ENCODE measurements at regions not wholly inside any gene's neighbourhood (a gene's known extent, or its start where the extent isn't known, plus 50 kb on each side); places are given as distances from the start of the nearest gene placed in this dataset.

DNA sequence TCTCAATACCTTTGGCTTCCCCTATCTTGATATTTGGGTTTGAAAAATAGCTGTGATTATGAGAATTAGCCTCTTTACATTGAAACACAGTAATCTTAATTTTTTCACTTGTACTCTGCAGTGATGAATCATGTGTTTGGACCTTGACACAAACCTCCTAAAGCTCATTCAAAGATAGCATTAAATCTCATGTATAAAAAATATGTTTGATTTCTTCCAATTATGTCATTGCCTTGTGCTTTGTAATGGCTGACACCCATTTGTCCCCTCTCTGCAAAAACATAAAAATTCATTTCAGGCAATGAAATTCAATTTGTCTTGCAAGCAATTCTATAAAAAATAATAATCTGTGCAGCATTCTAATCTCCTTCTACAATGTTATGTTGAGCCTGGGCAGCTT, 422.4 kb upstream of the BOD1L1 start:
- DNase-seq = no peak

DNA sequence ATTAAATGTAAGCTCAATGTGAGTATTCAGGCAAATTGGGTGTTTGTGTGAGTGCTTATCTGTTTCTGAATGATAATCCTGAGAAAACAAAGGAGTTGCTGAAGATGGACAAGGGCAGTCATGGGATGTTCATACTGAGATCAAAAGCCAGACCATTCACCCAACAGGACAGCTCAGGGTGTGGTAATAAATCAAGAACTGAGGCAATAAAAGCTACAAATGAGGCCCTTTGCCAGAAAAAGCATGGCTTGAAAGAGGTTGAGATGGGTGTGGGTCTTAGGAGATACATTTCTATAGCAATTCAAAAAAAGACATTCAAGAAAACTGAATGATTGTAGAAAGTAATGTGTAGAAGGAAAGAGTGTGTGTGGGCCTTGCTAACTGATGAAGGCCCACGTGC, 425.8 kb upstream of the BOD1L1 start:
- no peak for DNase-seq

DNA sequence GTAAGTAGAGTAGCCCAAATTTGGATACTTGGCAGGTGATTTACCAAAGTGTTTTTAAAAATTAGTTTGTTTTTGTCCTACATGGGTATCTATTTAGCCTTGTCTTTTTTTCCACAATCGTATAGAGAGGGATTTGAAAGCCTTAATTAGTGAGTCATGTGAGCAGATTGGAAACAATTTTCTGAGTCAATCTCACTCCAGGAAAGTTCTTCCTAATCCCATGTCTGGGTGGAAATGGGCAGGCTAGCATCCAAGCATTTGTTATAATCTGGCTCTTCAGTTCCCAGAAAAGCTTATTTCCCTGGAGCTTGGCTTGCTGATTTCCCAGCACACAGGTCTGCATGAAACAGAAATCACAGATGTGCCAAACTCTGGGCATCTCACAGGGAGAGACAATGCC, 426.9 kb upstream of the BOD1L1 start:
- DNase-seq = no peak

DNA sequence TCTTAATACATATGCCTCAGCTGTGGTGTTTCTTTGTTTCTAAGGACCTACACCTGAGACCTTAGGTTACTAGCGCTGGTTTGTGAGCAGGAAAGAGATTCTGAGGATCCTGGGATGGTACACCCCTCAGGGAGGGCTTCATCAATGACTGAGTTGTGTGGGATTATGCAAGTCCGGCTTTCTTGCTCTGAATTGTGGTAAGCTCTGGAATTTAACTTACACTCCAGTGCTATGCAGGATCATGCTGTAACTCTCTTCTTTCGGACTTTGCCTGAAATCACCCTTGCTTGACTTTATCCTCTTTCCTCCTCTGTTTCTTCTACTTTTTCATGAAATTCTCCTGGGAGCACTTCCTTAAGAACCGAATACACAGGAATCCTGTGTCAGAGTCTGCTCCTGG, 431.5 kb upstream of the BOD1L1 start:
- no peak for DNase-seq

DNA sequence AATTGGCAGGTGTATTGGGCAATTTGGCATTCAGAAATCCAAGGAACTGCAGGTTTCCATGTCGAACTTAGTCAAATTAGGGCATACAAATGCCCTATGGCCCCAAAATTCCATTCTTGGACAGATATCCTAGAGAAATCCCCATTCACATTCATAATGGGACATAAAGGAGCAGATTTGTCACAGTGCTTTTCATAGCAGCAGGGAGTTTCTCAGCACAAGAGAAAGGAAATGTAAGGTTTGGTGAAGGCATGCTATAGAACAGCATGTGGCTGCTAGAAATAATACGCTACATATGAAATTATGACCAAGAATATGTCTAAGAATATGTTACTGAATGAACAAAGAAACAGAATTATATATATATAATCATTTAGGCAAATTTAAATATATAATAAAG, 437.5 kb upstream of the BOD1L1 start:
- DNase-seq = no peak

DNA sequence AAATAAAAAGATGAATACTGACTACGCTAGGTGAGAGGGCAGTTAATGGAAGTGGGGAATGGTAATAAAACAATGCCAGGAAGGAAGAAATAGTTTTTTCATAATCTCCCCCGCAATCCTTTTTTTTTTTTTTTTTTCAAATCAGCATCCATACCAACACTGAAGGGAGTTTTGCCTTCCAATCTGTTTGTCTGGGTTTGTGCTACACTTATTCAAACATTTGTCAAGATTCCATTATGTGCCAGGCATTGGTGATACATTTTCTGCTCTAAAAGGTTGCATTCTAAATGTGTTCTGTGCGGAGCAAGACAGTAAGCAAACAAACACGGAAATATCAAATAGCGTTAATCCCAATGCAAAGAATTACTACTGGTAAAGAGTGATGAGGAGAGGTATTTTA, 437.9 kb upstream of the BOD1L1 start:
- no peak for DNase-seq

DNA sequence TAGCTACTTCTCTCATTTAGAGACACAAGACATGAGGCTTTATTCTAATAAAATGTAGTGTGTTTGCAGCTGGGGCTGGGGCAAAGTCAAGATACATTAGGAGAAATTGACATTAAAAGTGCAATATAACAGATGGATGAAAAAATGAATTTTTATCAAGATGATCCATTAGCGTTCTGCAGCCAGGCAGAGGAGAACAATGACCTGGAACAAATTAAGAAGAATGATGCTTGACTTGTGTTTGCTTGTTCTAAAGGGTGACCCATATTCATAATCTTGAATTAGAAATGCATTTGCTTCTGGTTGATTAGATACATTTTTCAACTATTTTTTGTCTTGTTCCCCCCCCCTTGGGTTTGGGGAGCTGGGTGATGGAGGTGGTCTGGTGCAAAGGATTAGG, 439.5 kb upstream of the BOD1L1 start:
- DNase-seq = no peak

DNA sequence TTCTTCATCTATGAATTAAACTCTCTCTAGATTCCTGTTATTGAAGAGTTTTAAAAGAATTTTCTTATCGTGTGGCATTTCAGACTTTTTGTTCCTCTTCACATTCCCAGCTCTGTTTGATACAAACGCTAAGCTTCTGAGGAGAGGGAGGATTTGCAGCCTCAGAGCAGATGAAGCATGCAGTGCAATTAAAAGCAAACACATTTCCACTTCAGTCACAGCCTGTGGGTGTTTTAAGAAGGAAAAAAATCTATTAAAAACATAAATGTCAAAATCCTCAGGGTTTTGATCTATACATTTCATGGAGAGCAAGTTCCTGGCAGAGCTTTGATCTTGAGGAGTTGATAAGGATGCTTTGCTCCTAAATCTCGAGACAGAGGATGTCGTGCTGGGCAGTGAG, 442.4 kb upstream of the BOD1L1 start:
- DNase-seq = no peak

DNA sequence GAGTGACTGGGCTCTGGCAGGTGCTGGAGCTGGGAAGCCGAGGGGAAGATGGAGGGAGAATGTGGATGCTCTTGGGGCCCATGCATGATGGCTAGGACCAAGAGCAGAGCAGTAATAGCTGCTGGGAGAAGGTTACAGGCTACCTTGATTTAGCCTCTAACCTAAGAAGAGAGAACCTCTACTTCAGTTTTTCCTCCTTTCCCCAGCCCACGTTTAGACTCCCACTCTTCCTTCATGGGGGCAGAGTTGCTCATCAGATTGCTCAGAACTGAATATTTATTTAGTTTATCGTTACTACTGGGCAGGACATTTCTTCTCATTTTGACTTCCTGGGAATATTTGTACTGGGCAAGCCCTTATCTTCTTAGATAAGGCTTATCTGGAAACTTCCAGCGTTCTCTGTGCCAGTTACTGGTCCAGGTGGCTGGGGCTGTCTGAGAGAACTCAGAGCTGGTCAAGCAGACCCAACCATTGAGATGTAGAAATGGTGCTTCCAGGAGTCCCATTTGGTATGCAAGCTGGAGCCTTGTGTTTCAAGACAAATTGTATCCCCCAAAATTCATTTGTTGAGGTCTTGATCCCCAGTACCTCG, 442.9 kb upstream of the BOD1L1 start:
- DNase-seq = no peak

DNA sequence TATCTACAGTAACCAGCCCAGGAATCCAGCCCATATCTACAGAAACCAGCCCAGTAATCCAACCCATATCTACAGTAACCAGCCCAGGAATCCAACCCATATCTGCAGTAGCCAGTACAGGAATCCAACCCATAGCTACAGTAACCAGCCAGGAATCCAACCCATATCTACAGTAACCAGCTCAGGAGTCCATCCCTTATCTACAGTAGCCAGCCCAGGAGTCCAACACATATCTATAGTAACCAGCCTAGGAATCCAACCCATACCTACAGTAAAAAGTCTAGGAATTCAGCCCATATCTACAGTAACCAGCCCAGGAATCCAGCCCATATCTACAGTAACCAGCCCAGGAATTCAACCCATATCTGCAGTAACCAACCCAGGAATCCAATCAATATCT, 445.0 kb upstream of the BOD1L1 start:
- no peak for DNase-seq

DNA sequence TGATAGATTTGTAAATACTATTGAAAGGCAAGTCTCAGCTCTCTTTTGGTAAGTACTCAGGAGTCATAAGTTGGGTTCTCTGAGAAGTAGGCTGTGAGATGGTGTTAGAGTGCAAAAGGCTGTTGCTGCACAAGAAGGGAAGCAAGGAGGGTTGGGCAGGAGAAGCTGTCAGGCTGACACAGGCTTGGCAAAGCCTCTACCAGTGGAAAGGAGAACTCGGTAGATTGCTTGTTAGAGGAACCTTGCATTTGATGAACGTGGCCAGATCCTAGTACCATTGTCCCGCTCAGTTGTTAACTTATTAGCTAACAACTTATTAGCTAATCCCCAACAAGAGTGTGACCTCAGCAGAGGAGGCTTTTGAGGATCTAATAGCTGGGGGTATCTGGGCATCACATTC, 449.3 kb upstream of the BOD1L1 start:
- no peak for DNase-seq

DNA sequence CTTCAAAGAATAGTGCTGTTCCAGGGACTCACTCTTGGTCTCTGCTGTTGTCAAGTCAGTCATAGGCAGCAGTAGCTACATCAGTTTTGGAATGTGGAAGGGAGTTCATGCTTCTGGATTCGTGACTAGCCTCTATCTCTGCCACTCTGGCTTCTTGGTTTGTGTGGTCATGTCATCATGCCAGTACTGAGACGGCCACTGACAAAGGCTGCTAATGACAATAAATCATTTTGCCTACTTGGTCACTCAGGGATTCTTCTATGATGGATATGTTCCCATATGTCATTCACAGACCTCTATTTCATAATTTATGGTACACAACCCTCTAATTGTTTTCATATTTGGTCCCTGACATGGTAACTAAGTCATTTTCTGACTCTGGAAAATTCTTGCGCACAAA, 450.8 kb upstream of the BOD1L1 start:
- no peak for DNase-seq

DNA sequence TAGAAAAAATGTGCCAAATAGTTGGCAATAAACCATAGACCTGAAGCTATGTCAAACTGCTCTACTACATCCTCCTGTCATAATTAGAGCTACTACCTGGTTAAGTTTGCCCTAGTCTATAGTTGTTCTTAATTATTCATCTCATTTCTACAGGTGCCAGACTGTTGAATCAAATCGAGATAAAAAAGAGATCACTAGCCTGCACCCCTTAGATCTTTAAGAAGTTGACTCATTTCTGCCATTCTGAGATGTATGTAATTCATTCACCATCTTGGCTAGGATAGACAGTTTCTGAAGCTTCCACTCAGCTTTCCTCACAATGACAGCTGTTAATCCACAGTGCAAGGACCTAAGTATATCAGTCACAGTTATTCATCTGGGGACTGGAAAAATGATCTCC, 452.1 kb upstream of the BOD1L1 start:
- no peak for DNase-seq

DNA sequence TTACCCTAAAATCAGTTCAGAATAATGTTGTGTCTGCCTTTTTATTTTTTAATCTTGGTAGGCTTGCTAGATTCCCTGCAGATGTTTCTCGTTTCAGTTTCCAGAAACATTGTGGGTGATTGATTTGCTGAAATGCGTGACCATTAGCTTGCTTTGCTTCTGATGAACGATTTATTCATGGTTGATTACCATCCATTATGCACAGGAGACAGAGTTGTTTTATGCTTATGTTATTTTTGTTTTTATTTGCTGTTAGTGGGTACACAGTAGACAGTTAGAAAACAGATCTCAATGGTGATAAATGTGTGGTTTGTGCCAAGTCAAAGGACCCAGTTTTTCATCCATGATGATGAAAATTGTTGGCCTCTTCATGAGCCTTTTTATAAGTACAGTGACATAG, 455.6 kb upstream of the BOD1L1 start:
- DNase-seq = no peak

DNA sequence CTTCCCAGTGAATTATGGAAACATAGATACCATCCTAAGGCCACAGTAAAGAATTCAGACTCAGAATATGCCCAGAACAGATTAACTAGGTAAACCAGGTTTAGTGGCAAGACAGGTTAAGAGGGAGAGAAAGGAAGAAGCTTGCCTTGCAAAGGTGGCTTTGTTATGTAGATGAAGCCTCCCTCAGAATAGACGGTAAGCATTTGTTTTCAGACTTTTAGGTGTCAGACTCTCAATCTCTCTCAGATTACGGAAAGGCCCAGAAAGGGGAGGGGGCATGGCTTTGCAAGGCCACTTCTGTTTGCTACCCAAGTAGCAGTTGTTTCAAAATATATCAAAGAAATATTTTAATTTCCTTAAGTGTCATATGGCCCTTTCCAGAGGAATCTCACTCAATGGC, 457.1 kb upstream of the BOD1L1 start:
- no peak for DNase-seq

DNA sequence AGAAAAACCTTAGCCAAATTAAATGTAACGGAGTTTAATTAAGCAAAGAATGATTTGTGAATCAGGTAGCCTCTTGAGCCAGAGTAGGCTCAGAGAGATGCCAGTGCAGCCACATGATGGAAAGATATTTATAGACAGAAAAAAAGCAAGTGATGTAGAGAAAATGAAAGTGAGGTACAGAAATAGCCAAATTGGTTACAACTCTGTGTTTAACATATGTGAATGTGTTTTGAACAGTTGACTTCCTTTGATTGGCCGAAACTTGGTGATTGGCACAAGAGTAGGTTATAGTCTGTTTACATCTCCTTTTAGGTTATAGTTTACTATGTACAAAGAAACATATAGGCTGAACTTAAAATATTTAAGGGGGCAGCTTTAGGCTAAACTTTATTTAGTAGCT, 459.9 kb upstream of the BOD1L1 start:
- no peak for DNase-seq

DNA sequence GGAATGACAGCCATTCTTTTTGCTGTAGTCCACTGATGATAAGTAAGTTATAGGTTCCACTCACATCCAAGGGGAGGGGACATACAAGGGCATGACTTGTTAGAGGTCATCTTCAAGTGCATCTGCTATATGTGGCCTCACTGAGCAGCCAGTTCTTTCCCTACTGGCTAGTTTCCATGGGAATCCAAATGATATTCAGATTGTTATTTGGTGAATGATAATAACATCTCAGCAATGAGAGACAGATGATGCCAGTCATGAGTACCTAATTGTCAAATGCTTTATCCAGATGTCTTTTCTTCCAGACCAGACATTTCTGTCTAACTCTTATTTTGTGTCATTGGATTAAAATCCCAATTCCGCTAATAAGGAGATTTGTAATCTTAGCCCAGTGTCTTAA, 460.4 kb upstream of the BOD1L1 start:
- no peak for DNase-seq

DNA sequence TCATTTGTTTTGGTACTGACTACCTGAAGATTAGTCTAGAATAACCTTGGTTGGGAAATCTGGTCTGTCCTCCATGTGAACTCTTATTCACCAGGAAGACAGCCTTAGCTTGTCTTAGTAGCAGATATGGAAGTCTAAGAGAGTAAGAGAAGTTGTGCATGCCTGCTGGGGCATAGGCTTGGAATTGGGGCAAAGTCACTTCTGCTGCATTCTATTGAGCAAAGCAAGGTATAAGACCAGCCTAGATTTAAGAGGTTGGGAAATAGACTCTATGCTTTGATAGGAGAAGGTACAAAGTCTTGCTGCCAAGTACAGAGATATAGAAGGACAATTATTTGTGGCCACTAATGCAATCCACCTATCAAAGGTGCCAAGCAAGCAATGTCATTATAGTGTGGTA, 464.0 kb upstream of the BOD1L1 start:
- DNase-seq = no peak

DNA sequence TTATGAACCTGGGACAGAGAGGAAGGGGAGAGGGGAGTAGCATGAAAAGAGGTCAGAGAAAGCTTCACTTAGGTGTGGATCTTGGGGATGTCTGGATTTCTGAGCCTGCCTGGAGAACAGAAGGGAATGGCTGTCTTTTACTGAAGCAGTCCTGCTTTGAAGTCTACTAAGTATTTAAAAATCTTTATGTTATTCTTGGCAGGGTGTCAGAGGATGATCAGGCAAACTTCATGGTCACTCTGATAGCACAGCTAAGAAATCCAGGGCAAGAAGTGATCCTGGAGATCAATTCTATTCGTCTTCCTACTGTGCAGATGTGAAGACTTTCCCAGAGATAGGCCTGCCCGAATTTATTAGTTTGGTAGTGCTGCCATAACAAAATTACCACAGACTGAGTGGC, 464.4 kb upstream of the BOD1L1 start:
- no peak for DNase-seq

DNA sequence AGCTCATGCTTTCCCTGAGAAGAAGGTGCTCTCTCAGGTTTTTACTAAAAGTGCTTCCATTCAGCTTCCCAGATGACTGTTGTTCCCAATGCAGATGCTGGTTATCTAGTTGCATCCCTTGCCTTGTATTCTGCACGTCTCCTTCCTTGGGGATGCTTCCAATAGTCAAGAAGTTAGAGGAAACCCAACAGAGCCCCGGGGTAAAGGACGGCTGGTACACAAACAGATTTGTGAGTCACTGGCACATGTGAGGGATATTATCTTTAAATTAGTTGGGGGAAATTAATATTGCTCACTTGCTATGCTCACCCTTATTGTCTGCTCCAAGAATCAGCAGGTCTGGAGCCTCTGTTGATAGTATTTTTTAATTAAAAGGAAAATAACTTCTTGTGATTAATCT, 465.2 kb upstream of the BOD1L1 start:
- no peak for DNase-seq

DNA sequence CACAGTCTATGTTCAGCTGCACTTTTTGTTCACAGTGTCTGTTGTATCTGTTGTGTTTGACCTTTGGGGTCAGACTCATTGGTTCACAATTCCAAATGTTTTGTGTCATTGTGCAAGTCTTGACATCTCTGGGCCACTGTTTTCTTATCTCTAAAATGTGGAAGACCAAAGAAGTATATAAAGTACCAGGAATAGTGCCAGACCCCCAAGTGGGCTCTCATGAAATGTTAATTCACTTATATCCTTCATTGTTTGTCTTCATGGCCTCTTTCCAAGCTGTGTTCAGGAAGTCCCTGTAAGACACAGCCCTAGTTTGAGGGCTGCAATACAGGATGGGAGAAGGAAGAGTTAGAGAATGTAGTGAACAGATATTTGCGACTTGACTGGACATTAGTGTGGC, 468.3 kb upstream of the BOD1L1 start:
- no peak for DNase-seq

DNA sequence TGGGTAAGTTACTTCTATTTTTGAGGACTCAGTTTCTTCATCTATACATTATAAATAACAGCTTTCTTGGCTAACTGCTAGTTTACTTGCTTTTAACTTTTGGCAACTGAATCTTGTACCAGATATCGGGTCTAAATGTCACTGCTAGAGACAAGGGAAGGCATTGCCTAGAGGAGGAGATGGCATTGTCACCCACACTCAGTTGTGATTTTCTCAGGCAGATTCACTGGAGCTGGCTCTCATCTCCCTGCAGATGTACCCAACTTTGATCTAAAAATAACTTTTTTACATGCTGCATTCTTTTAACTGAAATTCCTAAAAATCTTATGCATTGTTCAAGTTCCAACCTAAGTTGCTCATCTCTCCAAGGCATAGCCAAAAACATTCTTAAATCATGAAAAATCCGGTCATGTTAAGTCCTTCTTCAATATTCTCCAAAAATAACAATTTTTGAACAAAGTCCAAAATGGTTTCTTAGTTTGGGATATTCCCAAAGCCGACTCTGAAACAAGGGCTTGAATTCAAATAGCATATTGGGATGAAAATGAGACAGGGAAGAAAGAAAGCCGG, 469.0 kb upstream of the BOD1L1 start:
- DNase-seq = no peak

DNA sequence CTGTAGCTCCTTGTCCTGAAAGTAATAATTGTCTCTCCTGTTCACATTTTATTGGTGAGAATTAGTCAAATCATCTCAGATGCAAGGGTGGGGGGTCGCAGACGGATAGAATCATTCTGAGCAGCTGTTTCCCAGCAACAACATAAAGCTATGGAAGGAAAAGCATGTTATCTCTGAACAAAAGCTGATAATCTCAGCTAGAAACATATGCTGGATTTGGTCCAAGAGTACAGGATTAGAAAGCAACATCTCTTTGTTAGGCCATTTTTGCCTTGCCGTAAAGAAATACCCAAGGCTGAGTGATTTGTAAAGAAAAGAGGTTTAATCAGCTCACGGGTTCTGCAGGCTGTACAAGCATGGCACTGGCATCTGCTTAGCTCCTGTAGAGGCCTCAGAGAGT, 472.8 kb upstream of the BOD1L1 start:
- no peak for DNase-seq

DNA sequence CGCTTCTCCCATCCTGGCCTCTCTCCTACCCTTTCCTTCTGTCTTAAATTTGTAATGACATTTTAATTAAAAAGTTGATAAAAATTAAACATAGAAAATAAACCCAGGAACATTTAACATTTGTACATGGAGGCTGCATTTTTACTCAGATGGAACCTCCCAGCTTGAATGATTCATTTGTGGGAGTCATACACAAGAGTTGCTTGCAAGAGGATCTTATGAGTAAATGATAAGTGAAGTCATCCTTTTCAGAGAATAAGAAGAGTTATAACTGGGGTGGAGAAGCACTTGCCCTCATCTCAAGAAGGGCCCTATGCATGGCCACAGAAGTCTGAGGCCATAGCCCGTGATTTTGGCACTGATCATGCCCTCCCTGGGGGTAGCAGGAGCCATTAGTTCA, 482.9 kb upstream of the BOD1L1 start:
- no peak for DNase-seq

DNA sequence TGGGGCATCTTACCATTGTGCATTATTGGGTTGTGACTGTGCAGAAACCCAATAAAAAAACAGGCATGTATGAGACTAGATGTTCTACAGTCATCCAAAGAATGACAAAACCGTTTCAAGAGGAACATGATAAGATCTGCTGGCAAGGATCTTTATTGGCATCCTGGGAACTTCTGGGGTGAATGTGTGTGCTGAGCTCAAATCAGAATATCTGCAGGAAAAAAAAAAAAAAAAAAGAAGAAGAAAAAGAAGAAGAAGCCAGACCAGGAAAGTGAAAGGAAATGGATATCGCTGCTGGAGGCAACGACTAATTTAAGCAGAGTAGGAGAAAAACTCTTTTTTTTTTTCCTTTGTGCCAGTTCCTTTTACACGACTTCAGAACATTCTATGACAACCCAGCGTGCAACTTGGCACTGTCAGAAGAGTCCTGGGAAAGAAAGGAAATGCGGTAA, 484.2 kb upstream of the BOD1L1 start:
- DNase-seq = no peak

All from tongue (tissue), 1 donor.